Epithelial cell of proximal tubule (primary cell): ENCODE measurements at regions not wholly inside any gene's neighbourhood (a gene's known extent, or its start where the extent isn't known, plus 50 kb on each side); places are given as distances from the start of the nearest gene placed in this dataset.
"Not testable (repeated sequence)": the region's sequence is repeated elsewhere in the genome, so short reads cannot be mapped to it uniquely, and the experiment has no call there.

Experiments used
- DNase-seq: peaks from one replicate; pipeline ENCODE4 v3.0.0-alpha.2; 2011; ENCODE audit warnings: low read depth
- H3K4me3 ChIP-seq: 2 replicates; pipeline ENCODE4 v1.5.1; 2011; ENCODE audit warnings: low read depth, mild to moderate bottlenecking, low read length
- TF ChIP-seq, protein P1 (sequence below): conservative IDR thresholded peaks from 2 replicates; pipeline ENCODE4 v1.5.1; 2012; ENCODE audit warnings: low read depth, mild to moderate bottlenecking, low read length

DNA sequence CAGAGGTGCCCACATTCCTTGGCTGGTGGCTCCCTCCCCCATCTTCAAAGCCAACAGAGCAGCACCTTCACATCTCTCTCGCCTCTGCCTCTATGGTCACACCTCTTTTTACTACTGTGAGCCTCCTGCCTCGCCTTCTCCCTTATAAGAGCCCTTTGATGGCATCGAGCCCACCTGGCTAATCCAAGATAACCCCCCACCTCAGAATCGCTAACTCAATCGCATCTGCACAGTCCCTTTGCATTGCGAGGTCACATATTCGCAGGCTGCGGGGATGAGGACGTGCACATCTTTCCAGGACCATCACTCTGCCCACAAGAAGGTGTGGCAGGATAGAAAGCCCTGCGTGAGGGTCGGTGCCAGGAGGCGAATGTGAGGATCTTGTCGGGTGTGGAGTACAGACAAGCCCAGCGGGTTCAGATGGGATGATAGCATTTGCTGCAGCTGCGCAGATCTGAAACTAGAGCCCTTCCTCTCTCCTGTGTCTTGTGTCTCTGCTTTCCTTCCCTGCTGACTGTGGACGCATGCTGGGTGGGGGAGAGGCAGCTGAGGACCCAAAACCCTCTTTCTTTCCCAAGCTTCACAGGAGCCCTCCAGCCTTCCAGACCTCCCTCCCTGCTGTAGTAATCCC is 148.3 kb upstream of the HDAC4 start:
- TF ChIP-seq, protein P1, sequence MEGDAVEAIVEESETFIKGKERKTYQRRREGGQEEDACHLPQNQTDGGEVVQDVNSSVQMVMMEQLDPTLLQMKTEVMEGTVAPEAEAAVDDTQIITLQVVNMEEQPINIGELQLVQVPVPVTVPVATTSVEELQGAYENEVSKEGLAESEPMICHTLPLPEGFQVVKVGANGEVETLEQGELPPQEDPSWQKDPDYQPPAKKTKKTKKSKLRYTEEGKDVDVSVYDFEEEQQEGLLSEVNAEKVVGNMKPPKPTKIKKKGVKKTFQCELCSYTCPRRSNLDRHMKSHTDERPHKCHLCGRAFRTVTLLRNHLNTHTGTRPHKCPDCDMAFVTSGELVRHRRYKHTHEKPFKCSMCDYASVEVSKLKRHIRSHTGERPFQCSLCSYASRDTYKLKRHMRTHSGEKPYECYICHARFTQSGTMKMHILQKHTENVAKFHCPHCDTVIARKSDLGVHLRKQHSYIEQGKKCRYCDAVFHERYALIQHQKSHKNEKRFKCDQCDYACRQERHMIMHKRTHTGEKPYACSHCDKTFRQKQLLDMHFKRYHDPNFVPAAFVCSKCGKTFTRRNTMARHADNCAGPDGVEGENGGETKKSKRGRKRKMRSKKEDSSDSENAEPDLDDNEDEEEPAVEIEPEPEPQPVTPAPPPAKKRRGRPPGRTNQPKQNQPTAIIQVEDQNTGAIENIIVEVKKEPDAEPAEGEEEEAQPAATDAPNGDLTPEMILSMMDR, result no peak
- DNase-seq, result no peak
- H3K4me3 ChIP-seq, result no peak overlapping the region

GRCh38 chr2:239548451-239548871 is 147.6 kb upstream of the HDAC4 start:
- TF ChIP-seq, protein P1, result no peak
- no peak for DNase-seq
- no peak overlapping the region for H3K4me3 ChIP-seq

DNA sequence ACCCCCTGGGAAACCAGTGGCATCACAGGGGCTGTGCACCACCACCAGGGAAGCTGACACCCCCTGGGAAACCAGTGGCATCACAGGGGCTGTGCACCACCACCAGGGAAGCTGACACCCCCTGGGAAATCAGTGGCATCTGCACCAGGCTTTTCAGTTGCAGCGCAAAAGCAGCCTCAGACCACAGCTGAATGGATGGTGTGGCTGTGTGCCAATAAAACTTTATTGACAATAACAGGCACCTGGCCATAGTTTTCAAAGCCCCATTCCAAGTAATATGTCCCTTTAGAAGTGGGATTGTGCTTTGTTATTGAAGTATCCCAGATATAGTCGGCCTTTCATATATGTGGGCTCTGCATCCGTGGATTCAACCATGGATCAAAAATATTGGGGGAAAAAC is 146.3 kb upstream of the HDAC4 start:
- not testable (repeated sequence) for H3K4me3 ChIP-seq, DNase-seq

DNA sequence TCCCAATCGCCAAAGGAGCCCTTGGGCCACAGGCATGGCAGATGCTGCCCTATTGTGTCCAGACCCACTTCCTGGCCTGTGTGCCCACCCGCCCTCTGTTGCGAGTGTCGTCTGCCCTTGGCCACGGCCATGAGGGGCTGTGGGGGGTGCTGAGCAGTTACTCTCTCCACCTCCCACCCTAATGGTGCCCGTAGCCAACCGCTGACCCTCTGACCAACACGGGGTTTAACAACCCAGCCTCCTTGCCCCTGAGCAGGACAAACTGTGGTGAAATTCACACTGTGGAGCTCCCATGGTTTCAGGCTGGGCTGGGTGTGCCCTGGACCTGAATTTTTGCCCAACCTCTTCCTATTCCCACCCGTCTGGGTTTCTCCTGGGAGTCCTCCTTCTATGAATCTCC is 145.7 kb upstream of the HDAC4 start:
- H3K4me3 ChIP-seq, result no peak overlapping the region
- TF ChIP-seq, protein P1, result no peak
- no peak for DNase-seq

- H3K4me3 ChIP-seq, result no peak overlapping the region
- TF ChIP-seq, protein P1, result no peak
- no peak for DNase-seq
Measured at GRCh38 chr2:239545741-239546392, 145.0 kb upstream of the HDAC4 start.

DNA sequence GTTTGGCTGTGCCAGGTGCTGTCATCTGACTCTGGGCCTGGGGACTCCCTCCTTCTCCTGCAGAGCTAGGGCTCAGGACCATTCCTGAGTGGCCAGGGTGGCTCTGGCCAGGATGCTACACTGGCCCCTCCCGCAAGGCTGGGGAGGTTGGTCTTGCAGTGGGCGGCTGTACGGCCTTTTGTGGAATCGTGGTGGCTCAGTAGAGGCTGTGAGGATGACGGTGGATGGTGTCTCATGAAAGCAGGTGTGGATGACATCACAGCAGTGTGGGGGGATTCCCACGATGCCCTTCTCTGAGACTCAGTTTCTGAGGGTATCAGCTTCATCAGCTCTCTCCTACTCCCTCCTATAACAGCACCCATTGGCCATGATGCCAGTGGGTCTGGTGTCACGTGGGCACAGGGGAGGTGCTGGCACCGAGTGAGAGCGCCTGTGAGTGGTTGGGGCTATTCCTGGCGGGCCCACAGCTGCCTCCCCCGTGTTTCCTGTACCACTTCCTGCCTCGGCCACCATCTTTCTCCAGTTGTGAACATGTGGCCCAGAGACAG is 144.2 kb upstream of the HDAC4 start:
- TF ChIP-seq, protein P1, result no peak
- no peak overlapping the region for H3K4me3 ChIP-seq
- DNase-seq, result no peak

GRCh38 chr2:239544143-239544917 is 143.5 kb upstream of the HDAC4 start:
- TF ChIP-seq, protein P1, result no peak
- H3K4me3 ChIP-seq, result no peak overlapping the region
- no peak for DNase-seq
